ENCODE measurements at regions not wholly inside any gene's neighbourhood (a gene's known extent, or its start where the extent isn't known, plus 50 kb on each side); places are given as distances from the start of the nearest gene placed in this dataset.
"Not testable (repeated sequence)": the region's sequence is repeated elsewhere in the genome, so short reads cannot be mapped to it uniquely, and the experiment has no call there.

DNA sequence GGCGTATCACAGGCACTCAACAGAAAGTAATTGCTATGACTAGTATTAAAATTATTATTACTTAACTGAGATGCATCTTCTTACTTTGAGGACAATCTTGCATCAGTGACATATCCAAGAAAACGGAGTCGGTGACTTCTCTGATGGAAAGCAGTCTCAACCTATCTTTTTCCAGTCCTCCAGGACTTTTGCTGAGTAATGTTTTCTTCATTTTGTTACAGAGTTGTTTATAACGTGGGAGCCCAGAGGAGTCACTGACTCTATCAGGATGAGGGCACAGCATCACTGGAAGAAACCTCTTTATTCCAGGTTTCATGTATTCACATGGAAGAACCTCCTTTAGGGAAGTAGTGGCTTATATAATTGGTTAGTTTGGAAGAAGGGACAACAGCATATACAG, 51.5 kb upstream of the MELK start:
- no peak for DNase-seq (ENCODE audit: low read depth, low spot score)

DNA sequence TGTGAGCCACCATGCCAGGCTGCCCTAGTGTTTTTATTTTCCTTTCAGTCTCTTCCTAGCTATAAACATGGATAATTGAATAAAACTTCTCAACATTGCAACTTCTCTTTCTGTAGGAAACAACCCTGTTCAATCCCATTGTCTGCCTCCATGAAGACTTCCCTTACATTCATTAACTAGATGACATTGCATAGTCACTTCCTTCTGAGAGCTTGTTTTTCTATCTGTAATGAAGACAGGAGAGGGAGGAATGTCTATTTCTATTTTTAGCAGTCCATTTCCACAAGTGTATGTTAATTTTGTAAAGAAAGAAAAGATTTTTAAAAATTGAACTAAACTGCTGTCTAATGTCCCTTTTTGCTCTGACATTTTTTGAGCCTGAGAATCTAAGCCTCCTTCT, 55.6 kb upstream of the MELK start:
- no peak for DNase-seq (ENCODE audit: low read depth, low spot score)

DNA sequence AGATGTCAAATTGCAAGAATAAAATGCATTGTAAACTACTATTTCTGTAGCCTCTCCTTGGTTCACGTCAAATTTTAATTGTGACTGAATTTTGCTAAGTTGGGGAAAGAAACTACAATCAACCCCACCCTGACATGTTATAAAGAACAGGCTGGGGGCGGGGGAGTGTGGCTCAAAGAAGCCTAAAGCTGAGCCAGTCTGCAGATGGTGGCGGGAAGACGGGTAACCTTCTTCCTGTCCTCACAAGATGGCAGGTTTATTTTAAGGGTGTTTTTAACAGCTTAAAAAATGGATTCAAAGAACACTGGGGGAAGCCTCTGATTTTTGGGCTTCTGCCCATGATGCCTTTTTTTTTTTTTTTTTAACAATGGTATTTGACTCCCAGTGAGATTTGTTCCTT, 68.5 kb upstream of the MELK start:
- no peak for DNase-seq (ENCODE audit: low read depth, low spot score)

DNA sequence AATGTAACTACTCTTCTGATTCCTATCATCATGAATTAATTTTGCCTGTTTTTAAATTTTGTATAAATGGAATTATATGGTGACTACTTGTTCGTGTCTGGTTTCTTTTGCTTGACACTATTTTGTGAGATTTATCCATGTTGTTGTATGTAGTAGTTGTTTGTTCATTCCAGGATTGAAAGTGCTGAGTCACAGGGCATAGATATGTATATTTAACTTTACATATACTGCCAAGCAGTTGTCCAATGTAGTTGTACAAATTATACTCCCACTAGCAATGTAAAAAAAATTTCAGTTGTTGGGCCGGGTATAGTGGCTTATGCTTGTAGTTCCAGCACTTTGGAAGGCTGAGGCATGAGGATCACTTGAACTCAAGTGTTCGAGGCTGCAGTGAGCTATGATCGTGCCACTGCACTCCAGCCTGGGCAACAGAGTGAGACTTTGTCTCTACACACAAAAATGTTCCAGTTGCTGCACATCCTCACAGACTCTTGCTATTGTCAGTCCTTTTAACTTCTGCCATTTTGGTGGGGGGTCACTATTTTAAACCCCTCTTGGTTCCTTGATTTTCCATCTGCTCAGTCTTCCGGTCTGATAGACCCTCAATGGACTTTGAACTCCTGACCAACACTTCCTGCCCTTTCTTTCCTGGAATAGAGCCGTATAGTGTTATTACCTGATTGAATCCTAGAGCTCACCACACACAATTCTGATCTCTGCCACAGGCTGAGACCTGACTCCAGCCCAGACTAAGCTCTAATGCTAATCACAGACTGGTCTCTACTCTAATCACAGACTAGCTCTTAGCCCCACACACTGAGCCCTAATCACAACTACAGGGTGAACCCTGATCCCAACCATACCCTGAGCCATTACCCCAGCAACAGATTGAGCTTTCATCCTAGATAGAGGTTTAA, 69.3 kb upstream of the MELK start:
- DNase-seq (ENCODE audit: low read depth, low spot score) = no peak

DNA sequence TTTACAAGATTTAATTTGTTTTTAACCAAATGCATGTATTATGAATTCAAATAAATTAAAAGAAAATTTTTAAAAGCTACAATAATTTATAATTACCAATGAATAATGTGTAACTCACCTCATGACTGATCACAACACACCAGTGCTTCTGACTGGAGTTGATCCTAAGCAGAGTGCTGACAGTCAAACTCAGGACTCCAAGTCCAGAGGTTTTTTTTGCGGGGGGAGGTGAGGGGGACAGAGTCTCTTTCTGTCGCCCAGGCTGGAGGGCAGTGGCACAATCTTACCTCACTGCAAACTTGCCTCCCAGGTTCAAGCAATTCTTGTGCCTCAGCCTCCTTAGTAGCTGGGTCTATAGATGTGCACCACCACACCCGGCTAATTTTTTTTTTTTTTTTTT, 71.0 kb upstream of the MELK start:
- DNase-seq (ENCODE audit: low read depth, low spot score) = no peak

DNA sequence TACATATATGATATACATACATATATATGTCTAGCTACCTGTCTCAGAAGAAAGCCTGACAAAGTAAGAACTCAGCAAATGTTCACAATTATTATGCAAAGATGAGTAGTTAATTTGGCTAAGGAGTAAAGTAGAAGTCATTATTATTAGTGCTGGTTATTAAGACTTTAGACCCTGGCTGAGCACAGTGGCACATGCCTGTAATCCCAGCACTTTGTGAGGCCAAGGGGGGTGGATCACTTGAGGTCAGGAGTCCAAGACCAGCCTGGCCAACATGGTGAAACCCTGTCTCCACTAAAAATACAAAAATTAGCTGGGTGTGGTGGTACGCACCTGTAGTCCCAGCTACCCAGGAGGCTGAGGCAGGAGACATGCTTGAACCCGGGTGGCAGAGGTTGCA, 71.8 kb upstream of the MELK start:
- DNase-seq (ENCODE audit: low read depth, low spot score) = not testable (repeated sequence)

DNA sequence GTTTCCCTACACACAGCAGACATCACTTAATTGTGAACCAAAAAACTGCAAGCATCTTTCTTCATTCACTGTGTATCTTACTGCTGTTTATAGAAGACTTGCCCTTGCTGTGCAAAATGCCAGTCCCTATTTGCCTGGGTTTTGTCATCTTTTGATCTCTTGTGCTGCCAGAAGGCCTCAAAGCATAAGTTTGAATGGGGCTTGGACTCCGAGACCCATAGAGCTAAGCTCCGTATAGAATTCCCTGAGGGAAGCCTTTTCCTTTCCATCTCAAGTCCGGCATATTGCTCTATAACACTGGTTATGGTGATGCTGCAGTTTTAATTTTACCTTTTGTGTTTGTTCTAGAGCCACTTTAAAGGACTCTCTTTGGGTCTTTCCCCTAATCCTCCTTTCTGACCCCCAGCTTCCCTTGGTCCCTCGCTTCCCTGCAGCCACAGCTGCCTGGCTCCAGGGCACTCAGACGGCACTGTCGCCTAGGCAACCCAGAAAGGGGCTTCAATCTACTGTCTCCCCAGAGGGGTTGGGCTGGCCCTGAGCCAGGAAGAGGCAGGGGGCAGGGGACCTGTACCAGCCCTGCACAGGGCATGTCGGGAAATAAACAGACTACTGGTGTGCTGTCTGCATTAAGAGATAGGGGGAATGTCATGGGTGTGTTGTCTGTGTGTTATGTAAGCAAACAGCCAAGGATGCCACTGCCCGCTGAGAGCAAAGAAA, 73.4 kb upstream of the MELK start:
- no peak for DNase-seq (ENCODE audit: low read depth, low spot score)

DNA sequence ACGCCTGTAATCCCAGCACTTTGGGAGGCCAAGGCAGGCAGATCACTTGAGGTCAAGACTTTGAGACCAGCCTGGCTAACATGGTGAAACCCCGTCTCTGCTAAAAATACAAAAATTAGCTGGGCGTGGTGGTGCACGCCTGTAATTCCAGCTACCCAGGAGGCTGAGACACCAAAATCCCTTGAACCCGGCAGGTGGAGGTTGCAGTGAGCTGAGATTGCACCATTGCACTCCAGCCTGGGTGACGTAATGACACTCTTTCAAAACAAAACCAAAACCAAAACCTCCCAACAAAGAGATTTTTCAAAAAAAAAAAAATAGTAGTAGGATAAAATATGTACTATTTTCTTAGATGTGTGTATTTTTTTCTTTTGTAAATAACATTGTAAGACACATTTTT, 79.1 kb upstream of the MELK start:
- DNase-seq (ENCODE audit: low read depth, low spot score) = not testable (repeated sequence)

DNA sequence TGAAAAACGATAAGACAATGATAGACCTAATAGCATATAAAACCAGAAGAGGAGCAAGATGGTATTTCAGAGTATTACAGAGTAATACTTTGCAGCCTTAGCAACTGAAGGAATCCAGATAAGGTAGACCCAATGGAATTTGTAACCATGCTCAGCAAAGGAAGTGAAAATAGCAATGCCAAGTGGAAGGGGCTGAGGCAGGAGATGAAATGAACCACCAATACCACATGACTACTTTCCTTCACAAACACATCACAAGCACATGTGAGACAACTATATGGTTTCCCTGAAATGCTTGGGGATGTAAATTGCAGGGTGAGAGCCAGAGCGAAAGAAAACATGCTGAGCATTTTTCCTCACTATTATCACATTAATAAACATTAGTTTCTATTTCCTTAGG, 79.8 kb upstream of the MELK start:
- DNase-seq (ENCODE audit: low read depth, low spot score) = peak; percentile 54

DNA sequence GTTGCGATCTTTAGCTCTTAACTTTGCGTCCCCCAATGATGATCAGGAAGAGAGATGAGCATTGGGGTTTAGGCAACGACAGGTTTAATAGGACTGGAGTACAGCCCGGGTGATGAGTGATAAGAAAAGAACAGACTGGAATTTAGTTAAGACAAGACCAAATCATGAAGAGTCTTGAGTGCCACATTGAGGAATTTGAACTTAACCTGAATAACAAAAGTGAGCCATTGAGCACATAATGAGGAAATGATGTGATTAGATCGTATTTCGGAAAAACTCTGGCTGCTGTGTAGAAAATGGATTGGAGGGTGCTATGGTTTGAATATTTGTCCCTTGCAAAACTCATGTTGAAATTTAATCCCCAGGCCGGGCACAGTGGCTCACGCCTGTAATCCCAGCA, 83.2 kb upstream of the MELK start:
- DNase-seq (ENCODE audit: low read depth, low spot score) = no peak

DNA sequence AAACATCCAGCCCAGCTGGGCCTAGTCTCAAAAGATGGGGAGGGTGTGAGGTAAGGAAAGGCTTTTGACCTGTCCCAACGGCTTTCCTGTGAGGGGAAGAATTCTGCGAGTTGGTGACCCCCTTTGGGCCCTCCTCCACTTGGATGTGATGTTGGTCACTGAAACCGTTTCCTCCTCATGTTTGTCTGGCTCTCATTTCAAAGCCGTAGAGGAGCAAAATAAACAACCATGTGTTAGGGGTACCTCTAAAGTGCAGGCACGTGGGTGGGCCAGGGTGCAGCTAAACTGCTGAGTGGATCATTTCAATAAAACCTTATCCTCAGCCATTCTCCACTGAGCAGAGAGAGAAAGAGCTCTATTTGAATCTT, 84.3 kb upstream of the MELK start:
- no peak for DNase-seq (ENCODE audit: low read depth, low spot score)

DNA sequence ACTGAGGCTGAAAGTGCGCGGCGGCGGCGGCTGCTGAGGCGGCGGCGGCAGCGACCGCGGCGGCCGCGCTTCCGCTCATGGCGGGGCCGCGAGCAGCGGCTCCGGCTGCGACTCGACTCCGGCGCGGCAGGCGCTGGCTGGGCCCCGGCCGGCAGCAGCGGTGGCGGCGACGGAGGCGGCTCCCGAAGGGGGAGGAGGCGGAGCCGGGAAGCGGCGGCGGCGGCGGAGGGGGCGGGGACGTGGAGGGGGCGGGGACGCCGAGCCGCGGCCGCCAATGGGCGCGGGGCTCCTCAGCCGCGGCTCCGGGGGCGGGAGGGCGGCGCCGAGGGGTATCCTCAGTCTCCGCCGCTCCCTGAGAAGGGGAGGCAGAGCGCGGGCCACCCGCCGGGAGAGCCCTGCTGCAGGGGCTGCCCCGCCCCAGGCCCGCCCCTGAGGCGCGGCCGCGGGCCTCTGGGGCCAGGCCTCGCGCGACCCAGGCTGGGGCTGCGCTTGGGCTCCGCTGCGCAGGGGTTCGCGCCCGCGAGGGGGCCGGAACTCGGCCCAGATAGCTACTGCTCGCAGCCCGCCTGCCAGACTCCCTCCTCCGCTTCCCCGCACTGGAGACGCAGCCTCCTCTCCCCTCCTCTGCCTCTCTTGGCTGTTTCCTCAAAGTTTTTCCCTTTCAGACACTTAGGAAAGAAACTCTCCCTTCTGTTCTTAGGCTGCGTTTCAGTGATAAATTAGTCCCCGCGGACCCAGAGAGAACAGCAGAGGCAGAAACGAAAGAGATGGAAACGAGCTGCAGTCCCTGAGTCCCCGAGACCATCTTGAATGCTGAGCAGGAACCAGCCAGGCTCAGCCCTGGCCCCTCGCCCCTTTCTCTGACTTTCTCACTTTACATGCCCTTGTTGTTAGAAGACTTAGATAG, 85.0 kb upstream of the MELK start:
- DNase-seq (ENCODE audit: low read depth, low spot score) = peak; percentile 98

DNA sequence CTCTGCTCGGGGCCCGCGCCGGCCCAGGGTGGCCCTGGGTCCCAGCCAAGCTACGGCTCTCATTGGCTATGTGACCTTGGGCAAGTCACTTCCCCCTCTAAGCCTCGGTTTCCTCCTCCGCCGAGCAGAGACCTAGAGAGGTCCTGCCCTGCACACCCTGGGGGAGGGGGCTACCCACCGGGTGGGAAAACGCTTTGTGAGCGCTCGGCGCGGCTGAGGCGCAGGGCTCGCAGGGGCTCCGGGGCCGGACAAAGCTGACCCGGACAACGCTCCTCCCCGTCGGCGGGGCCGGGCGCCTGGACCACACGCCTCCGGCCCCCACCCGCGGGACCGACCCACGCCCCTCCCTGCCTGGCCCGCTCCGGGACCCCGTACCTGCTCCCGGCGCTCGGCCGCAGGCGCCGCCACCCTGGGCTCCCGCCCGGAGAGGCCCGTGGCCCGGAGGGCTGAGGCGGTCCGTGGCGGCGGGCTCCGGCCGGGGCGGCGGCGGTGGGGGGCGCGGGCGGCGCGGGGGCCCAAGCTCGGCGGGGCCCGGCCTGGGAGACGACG, 85.7 kb upstream of the MELK start:
- DNase-seq (ENCODE audit: low read depth, low spot score) = peak; percentile 58

DNA sequence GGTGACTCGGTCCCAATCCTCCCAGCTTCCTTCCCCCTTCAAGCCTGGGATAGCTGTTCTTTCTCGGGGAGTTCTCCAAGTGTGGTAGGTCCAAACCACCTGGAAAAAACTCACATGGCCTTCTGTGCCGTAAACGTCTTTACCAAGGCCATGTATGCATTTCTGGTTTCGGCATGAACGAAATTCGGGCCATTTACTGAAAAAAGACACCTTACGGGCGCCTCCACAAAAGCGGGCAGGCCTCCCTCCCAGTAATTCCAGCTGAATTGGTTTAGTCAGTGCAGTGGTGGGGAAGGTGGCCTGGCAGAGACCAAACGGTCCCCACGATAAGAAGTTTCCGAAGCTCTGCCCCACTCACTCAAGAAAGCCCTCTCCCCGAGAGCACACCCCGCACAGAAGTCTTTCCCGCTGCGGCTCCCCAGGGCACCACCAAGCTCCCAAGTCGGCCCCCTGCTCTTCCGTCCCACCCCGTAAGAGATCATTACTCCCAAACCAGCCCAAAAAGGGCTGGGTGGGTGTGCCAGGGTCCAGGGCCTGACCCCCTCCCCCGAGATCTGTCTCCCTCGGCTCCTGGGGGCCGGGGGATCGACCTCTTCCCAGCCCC, 86.3 kb upstream of the MELK start:
- peak; percentile 51 for DNase-seq (ENCODE audit: low read depth, low spot score)

DNA sequence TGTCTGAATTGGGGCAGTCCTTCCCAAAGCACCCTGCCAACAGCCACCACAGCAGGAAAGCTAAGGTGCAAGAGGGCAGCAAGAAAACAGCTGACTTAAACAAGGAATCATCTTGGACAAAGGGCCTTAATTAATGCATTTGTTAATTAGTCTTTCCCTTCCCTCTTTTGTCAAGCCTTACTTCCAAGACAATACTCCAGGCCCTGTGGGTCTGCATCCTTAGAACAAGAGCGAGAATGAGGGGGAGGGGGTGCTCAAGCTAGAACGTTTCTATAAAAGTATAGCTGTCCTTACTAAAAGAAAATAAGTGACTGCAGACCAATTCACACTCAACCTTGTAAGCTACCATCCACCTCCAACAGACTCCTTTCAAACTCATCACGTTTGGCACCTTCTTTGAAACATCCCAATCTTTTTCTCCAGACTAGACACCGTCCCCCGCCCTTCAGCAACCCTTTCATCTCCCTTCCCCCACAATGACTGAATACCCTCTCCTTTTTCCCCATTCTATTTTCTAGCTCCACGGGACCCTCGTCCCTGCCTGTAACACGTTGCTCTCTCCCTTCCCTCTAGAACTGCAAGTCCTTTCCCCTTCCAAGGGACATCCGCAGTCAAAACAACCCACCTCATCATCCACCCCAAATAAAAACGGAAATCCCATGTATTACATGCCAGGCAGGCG, 85.7 kb upstream of the RNF38 start:
- peak; percentile 42 for DNase-seq (ENCODE audit: low read depth, low spot score)

DNA sequence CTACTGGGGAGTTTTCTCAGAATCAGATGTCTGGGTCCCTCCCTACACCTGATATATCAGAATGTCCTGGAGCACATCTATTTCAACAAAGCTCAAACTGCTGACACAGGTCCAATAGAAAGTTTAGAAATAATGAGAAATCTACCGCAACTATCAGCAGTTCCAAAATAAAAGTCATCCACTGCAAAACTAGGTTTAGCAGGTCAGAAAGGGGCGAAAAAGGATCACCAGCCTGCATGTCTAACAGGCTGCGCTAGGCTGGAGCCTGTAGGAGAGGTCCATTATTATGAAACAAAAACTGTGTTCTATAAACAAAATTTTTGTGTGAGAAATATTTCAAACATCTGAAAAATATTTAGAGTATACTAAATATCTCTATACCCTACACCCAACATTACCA, 84.1 kb upstream of the RNF38 start:
- DNase-seq (ENCODE audit: low read depth, low spot score) = no peak

DNA sequence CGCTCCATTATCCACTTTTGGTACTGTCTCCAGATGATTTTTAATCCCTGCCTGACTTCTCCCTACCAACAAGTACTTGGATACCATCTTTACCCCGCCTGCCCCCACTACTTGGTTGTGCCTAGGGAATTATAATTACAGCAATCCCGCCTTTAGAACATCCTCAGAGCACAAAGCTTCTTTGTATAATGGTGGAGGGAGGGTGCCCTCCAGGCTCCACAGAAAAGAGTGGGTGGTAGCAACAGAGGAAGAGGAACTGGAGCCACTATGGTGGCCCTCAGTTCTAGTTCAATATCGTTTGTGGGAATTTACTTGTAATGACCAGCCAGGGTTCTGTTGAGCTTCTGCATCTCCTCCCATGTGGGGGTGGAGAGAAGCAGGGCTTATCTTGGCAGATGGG, 79.0 kb upstream of the RNF38 start:
- DNase-seq (ENCODE audit: low read depth, low spot score) = no peak

DNA sequence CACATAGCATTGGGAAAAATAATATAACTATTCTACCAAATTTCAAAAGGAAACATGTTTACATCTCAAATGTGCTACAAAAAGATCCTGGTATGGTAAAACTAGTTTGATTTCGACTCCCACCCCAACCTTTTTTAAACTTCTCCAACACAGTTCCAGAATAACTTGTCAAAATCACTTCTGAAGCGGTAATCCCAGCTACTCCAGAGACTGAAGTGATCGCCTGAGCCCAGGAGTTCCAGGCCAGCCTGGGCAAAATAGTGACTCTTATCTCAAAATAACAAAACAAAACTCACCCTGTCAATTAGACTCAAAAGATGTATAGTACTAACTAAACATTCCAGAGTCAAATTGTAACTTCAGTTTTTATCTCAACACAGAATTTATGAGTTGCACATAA, 71.3 kb upstream of the RNF38 start:
- DNase-seq (ENCODE audit: low read depth, low spot score) = no peak

DNA sequence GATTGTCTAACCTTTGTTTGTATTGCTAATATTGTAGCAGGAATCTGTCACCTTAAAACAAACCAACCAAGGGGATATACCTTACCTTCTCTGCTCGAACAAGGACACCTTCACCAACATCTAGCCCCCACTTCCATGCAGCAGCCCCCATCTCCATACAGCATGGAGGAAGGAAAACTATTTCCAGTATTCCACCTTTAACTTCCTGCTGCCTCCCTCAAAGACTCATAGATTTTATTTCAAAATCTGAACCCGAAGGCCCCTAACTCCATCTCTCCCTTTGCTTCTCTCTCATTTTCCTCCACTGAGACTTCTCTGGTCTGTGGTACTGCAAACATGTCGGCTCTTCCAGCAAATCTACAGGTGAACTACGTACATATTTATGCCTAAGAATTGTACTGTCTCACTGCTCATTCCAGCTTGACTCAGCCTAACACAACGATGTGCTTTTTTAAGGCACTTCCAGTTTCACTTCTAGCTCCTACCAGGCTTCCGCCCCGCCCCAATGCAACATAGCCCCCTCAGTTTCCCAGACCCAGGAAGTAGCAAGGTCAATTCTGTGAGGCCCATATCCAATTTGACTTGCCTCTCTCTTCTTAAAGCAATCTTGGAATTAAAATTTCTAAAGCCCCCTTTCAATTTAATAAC, 70.7 kb upstream of the RNF38 start:
- DNase-seq (ENCODE audit: low read depth, low spot score) = peak; percentile 19

DNA sequence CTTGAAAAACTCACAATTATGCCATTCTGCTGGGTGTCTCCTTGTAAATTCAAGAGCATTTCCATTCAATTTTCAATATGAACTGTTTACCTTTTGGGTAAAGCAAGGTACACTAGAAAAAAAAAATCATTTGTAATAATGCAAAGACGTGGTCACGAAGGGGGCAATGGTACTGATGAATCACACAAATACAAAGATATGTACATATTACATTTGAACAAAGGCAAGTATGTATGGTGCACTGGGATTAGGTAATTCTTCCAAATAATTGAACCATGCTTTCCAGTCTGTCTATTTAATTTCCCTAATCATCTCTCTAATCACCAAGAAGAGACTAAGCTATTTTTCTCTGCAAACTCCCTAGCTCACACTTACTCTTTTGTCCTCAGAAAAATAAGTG, 63.4 kb upstream of the RNF38 start:
- DNase-seq (ENCODE audit: low read depth, low spot score) = no peak

Data from astrocyte of the hippocampus (primary cell).